Activated CD8-positive, alpha-beta memory T cell treated with anti-CD3 and anti-CD28 coated beads, Interleukin-2, amount 50 U/mL, for 4 hours (primary cell): ENCODE measurements at regions not wholly inside any gene's neighbourhood (a gene's known extent, or its start where the extent isn't known, plus 50 kb on each side); places are given as distances from the start of the nearest gene placed in this dataset.

Experiments used
- DNase-seq: peaks from one replicate; pipeline ENCODE4 v3.0.0-alpha.2; 2020

- no peak for DNase-seq
Observed at GRCh38 chr7:94239661-94240234, 154.9 kb upstream of the COL1A2 start.

GRCh38 chr7:94240902-94241301 is 153.8 kb upstream of the COL1A2 start:
- DNase-seq, result no peak

GRCh38 chr7:94241402-94241925 is 153.2 kb upstream of the COL1A2 start:
- DNase-seq, result no peak

GRCh38 chr7:94243066-94243711 is 151.5 kb upstream of the COL1A2 start:
- no peak for DNase-seq

- no peak for DNase-seq
Observed at GRCh38 chr7:94244760-94245159, 149.9 kb upstream of the COL1A2 start.

GRCh38 chr7:94245500-94245899 is 149.2 kb upstream of the COL1A2 start:
- DNase-seq, result no peak

- no peak for DNase-seq
Observed at GRCh38 chr7:94247970-94248369, 146.7 kb upstream of the COL1A2 start.

GRCh38 chr7:94249631-94250030 is 145.1 kb upstream of the COL1A2 start:
- no peak for DNase-seq

GRCh38 chr7:94250124-94250523 is 144.6 kb upstream of the COL1A2 start:
- no peak for DNase-seq

GRCh38 chr7:94250987-94251386 is 143.7 kb upstream of the COL1A2 start:
- DNase-seq, result no peak

- no peak for DNase-seq
Observed at GRCh38 chr7:94252124-94252523, 142.6 kb upstream of the COL1A2 start.

GRCh38 chr7:94252971-94253370 is 141.7 kb upstream of the COL1A2 start:
- DNase-seq, result no peak

GRCh38 chr7:94253686-94254085 is 141.0 kb upstream of the COL1A2 start:
- no peak for DNase-seq

GRCh38 chr7:94258418-94259300 is 136.0 kb upstream of the COL1A2 start:
- DNase-seq, result no peak

GRCh38 chr7:94261067-94261466 is 133.6 kb upstream of the COL1A2 start:
- DNase-seq, result no peak

- no peak for DNase-seq
Observed at GRCh38 chr7:94264756-94265155, 129.9 kb upstream of the COL1A2 start.

GRCh38 chr7:94265456-94265855 is 129.2 kb upstream of the COL1A2 start:
- DNase-seq, result no peak

- DNase-seq, result no peak
Observed at GRCh38 chr7:94266238-94266644, 128.5 kb upstream of the COL1A2 start.

GRCh38 chr7:94270772-94271171 is 123.9 kb upstream of the COL1A2 start:
- no peak for DNase-seq

GRCh38 chr7:94272821-94273583 is 121.7 kb upstream of the COL1A2 start:
- no peak for DNase-seq

- no peak for DNase-seq
Observed at GRCh38 chr7:94274828-94275227, 119.9 kb upstream of the COL1A2 start.

- no peak for DNase-seq
Observed at GRCh38 chr7:94276027-94276426, 118.7 kb upstream of the COL1A2 start.

- no peak for DNase-seq
Observed at GRCh38 chr7:94276795-94277194, 117.9 kb upstream of the COL1A2 start.
